Ammon's horn (tissue), 1 donor: ENCODE measurements at regions not wholly inside any gene's neighbourhood (a gene's known extent, or its start where the extent isn't known, plus 50 kb on each side); places are given as distances from the start of the nearest gene placed in this dataset.

ENCODE experiments used
- DNase-seq: peaks from one replicate; pipeline ENCODE4 v3.0.0-alpha.2; 2016; ENCODE audit warnings: low spot score

GRCh38 chr18:8536922-8537321 lies 72.3 kb upstream of the RAB12 start:
- no peak for DNase-seq

GRCh38 chr18:8537400-8537799 lies 71.8 kb upstream of the RAB12 start:
- no peak for DNase-seq

GRCh38 chr18:8538935-8539334 lies 70.3 kb upstream of the RAB12 start:
- DNase-seq: no peak

- no peak for DNase-seq
Observed at GRCh38 chr18:8546677-8547076, 62.6 kb upstream of the RAB12 start.

GRCh38 chr18:8548186-8548585 lies 61.1 kb upstream of the RAB12 start:
- DNase-seq: no peak

- DNase-seq: no peak
Observed at GRCh38 chr18:8549254-8549757, 59.9 kb upstream of the RAB12 start.

GRCh38 chr18:8552151-8552550 lies 57.1 kb upstream of the RAB12 start:
- no peak for DNase-seq

GRCh38 chr18:8554354-8554753 lies 54.9 kb upstream of the RAB12 start:
- DNase-seq: no peak

- DNase-seq: no peak
Observed at GRCh38 chr18:8556424-8556823, 52.8 kb upstream of the RAB12 start.
